22Rv1 (cell line): ENCODE measurements at regions not wholly inside any gene's neighbourhood (a gene's known extent, or its start where the extent isn't known, plus 50 kb on each side); places are given as distances from the start of the nearest gene placed in this dataset.

Source experiments
- CTCF ChIP-seq: fragments of 450-650 bp; IDR thresholded peaks from 2 replicates; pipeline ENCODE4 v1.5.1; 2017; ENCODE audit warnings: mild to moderate bottlenecking
- ZFX ChIP-seq: fragments of 450-650 bp; IDR thresholded peaks from 2 replicates; pipeline ENCODE4 v1.6.1; 2017; ENCODE audit warnings: antibody characterized with exemption, borderline replicate concordance

GRCh38 chr7:81260152-81260551 is 341.3 kb upstream of the SEMA3C start:
- TF ChIP-seq CTCF (no peak), ZFX (no peak)
